ENCODE measurements at regions not wholly inside any gene's neighbourhood (a gene's known extent, or its start where the extent isn't known, plus 50 kb on each side); places are given as distances from the start of the nearest gene placed in this dataset.

- no peak for DNase-seq (ENCODE audit: low read depth in 2 of 2)
Measured at GRCh38 chr3:72303926-72304325, 519.0 kb upstream of the PROK2 start.

GRCh38 chr3:72301779-72302178 is 516.8 kb upstream of the PROK2 start:
- DNase-seq (ENCODE audit: low read depth in 2 of 2): no peak

- no peak for DNase-seq (ENCODE audit: low read depth in 2 of 2)
Measured at GRCh38 chr3:72300621-72301020, 515.7 kb upstream of the PROK2 start.

DNA sequence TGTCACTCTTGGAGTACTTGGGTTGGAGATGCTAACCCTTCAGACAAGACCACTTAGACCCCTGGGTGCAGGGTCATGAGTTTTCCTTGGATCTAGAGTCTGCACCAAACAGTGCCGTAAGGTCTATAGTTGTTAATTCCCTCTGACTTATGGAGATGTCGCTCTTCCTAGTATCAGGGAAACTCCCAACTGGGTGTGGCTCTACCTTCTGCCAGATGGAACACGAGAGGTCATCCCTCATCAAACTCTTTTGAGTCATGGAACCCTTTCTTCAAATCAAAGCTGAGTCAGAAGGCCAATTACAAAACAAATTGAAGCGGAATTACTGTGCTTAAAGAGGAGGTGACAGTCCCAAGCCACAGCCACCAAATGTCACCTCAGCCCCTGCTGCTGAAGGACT is 514.9 kb upstream of the PROK2 start:
- no peak for DNase-seq (ENCODE audit: low read depth in 2 of 2)

GRCh38 chr3:72299321-72299802 is 514.4 kb upstream of the PROK2 start:
- DNase-seq (ENCODE audit: low read depth in 2 of 2): no peak

- no peak for DNase-seq (ENCODE audit: low read depth in 2 of 2)
Measured at GRCh38 chr3:72298201-72299152, 513.5 kb upstream of the PROK2 start.

- DNase-seq (ENCODE audit: low read depth in 2 of 2): no peak
Measured at GRCh38 chr3:72297481-72297880, 512.5 kb upstream of the PROK2 start.

- DNase-seq (ENCODE audit: low read depth in 2 of 2): no peak
Measured at GRCh38 chr3:72296477-72297111, 511.6 kb upstream of the PROK2 start.

DNA sequence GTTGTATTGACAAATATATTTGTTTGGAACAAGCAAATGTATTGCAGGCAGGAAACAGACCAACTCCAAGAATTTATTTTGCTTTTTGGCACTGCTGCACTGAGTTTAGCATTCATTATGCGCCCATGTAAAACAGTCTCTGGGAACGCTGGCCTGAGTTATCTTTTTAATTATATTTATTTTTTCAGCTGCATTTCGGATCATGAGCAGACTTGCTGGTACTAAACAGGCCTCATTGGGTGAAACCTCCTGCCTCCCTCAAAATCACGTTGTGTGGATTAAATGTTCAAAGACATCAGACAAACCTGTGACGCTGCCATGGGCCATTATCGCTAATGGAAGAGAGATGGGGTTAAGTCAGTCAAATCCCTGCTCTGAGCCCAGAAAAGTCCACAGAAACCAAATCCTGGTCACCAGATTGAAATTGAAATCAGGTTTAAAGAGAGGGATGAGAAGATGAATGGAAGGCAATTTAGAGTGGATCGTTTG is 511.1 kb upstream of the PROK2 start:
- DNase-seq (ENCODE audit: low read depth in 2 of 2): no peak

GRCh38 chr3:72295276-72295961 is 510.5 kb upstream of the PROK2 start:
- no peak for DNase-seq (ENCODE audit: low read depth in 2 of 2)

- no peak for DNase-seq (ENCODE audit: low read depth in 2 of 2)
Measured at GRCh38 chr3:72290859-72291638, 506.1 kb upstream of the PROK2 start.

DNA sequence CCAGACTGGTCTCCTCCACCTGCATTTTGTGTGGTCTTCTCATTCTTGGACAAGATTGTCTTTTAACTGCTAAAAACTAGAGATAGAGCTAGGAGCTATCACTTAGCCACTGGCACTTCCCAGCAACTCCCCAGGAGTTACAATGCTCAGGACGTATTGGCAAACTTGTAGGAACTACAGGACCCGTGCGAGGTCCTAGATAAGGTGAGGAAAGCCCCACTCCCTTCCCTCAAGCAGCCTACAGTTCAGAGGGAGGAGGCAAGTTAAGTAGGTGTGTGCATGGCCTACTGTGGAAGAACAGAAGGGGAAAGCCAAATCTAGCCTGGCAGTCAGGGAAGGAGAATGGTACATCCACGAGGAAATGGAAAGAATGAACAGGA is 504.7 kb upstream of the PROK2 start:
- DNase-seq (ENCODE audit: low read depth in 2 of 2): no peak

- no peak for DNase-seq (ENCODE audit: low read depth in 2 of 2)
Measured at GRCh38 chr3:72288955-72289691, 504.2 kb upstream of the PROK2 start.

GRCh38 chr3:72287956-72288355 is 503.0 kb upstream of the PROK2 start:
- no peak for DNase-seq (ENCODE audit: low read depth in 2 of 2)

DNA sequence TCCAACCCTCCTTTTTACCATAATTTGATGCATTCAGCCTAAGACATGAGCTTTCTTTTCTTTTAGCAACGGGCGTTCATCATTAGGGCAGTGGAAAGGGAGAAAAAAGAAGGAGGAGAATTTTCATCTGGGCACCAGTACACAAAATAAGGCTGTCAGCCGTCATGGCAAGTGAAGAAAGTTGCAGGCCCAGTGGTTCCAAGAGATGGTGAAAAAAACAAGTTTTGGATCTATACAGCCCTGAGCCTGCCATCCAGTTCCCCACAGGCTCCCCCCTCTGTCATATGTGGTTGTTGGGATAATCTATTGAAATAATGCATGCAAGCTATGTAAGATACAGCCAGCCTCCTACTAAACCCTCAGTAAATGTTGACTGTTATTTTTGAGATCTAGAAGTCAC is 500.6 kb upstream of the PROK2 start:
- DNase-seq (ENCODE audit: low read depth in 2 of 2): no peak

GRCh38 chr3:72284471-72284870 is 499.5 kb upstream of the PROK2 start:
- DNase-seq (ENCODE audit: low read depth in 2 of 2): no peak

DNA sequence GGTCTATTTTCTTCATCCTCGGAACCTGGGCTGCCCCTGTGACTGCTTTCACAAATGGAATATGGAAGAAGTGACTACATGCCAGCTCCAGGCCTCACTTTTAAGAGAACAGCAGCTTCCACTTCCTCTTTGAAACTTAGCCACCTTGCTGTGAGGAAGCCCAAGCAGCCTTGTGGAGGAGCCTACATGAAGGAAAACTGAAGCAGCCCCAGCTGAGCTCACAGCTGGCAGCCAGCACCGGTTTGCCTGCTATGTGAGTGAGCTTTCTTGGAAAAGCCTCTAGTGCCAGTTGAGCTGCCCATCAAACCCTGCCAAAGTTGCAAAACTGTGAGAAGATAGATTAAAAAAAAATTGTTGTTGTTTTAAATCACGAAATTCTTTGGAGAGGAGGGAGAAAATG is 498.0 kb upstream of the PROK2 start:
- no peak for DNase-seq (ENCODE audit: low read depth in 2 of 2)

GRCh38 chr3:72281551-72281950 is 496.6 kb upstream of the PROK2 start:
- DNase-seq (ENCODE audit: low read depth in 2 of 2): no peak

DNA sequence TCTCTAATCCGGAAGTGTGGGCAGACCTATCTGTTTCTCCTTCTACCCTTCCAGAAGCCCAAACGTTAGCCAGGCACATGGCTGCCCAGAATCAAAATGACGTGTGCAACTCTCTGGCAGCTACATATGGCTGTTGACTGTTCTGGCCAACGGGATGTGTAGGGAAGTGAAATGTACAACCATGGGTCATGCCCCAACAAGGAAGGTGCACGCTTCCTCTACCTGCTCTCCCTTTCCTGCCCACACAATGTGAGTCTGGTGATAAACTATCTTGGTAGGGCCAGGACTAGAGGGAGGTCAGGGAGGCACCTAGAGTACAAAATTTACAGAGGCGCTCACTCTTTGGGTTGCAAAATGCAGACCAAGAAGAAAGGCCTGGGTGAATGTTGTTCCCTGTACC is 495.9 kb upstream of the PROK2 start:
- DNase-seq (ENCODE audit: low read depth in 2 of 2): no peak

- DNase-seq (ENCODE audit: low read depth in 2 of 2): no peak
Measured at GRCh38 chr3:72279631-72280041, 494.7 kb upstream of the PROK2 start.

GRCh38 chr3:72279068-72279604 is 494.2 kb upstream of the PROK2 start:
- DNase-seq (ENCODE audit: low read depth in 2 of 2): no peak

Data from stimulated activated CD4-positive, alpha-beta T cell treated with anti-CD3 and anti-CD28 coated beads, Interleukin-12 subunit alpha, Interleukin-12 subunit beta, amount 100 ng/mL, for 24 hours (primary cell).